Keratinocyte (primary cell): ENCODE measurements at regions not wholly inside any gene's neighbourhood (a gene's known extent, or its start where the extent isn't known, plus 50 kb on each side); places are given as distances from the start of the nearest gene placed in this dataset.

Experiments used
- DNase-seq: peaks from one replicate; pipeline ENCODE4 v3.0.0-alpha.2; 2011; ENCODE audit warnings: low read depth, missing footprints, low spot score
- FAIRE-seq: peaks from 2 replicates; lab custom pipeline; 2011; peaks lifted over from hg19 to GRCh38; lab: Jason Lieb, UNC
- H2AFZ ChIP-seq: 2 replicates; pipeline ENCODE4 v1.6.0; 2012; ENCODE audit warnings: low read length, control low read depth, inconsistent platforms; ENCODE audit not compliant: control insufficient read depth
- H3K27ac ChIP-seq: 2 replicates; pipeline ENCODE4 v1.5.1; 2011; ENCODE audit warnings: low read length; ENCODE audit not compliant: control insufficient read depth, insufficient read depth
- H3K27me3 ChIP-seq: 3 replicates; pipeline ENCODE4 v1.6.0; 2011; ENCODE audit warnings: low read length; ENCODE audit not compliant: control insufficient read depth, insufficient read depth; ENCODE audit errors: extremely low read depth
- H3K36me3 ChIP-seq, 2 experiments: 2 replicates in 1 of 2; 3 replicates in 1 of 2; pipeline ENCODE4 v1.5.1; 2011; ENCODE audit warnings: low read length in 2 of 2, mild to moderate bottlenecking in 1 of 2; ENCODE audit not compliant: control insufficient read depth in 2 of 2, insufficient read depth in 2 of 2; ENCODE audit errors: extremely low read depth in 1 of 2
- H3K4me1 ChIP-seq: 3 replicates; pipeline ENCODE4 v1.5.1; 2011; ENCODE audit warnings: low read length; ENCODE audit not compliant: control insufficient read depth, insufficient read depth; ENCODE audit errors: extremely low read depth
- H3K4me2 ChIP-seq: 3 replicates; pipeline ENCODE4 v1.6.0; 2011; ENCODE audit warnings: low read depth, low read length; ENCODE audit not compliant: control insufficient read depth, insufficient read depth; ENCODE audit errors: extremely low read depth
- H3K4me3 ChIP-seq, 3 experiments: fragments of 200-600 bp in 1 of 3; sonication (generic) in 1 of 3; 2 replicates in 2 of 3; 3 replicates in 1 of 3; pipeline ENCODE4 v1.5.1; 2011 to 2016; ENCODE audit warnings: low read length in 3 of 3, mild to moderate bottlenecking in 3 of 3, control low read depth in 2 of 3, inconsistent platforms in 1 of 3, low read depth in 1 of 3, mixed read lengths in 1 of 3, mixed run types in 1 of 3, moderate library complexity in 1 of 3; ENCODE audit not compliant: control insufficient read depth in 2 of 3, insufficient read depth in 2 of 3; ENCODE audit errors: extremely low read depth in 1 of 3
- H3K79me2 ChIP-seq: 2 replicates; pipeline ENCODE4 v1.6.0; 2012; ENCODE audit warnings: low read length; ENCODE audit not compliant: control insufficient read depth, insufficient read depth
- H3K9ac ChIP-seq: 3 replicates; pipeline ENCODE4 v1.6.0; 2011; ENCODE audit warnings: low read length; ENCODE audit not compliant: control insufficient read depth, insufficient read depth; ENCODE audit errors: extremely low read depth
- H3K9me1 ChIP-seq: 3 replicates; pipeline ENCODE4 v1.6.0; 2011; ENCODE audit warnings: low read length; ENCODE audit not compliant: control insufficient read depth, insufficient read depth; ENCODE audit errors: extremely low read depth
- H3K9me3 ChIP-seq: 2 replicates; pipeline ENCODE4 v1.5.1; 2012; ENCODE audit warnings: low read depth, low read length; ENCODE audit not compliant: control insufficient read depth
- H4K20me1 ChIP-seq: 3 replicates; pipeline ENCODE4 v1.6.0; 2011; ENCODE audit warnings: low read length; ENCODE audit not compliant: control insufficient read depth, insufficient read depth; ENCODE audit errors: extremely low read depth
- EZH2 ChIP-seq: IDR thresholded peaks from one replicate; pipeline ENCODE4 v1.6.1; 2012; ENCODE audit warnings: inconsistent platforms, mild to moderate bottlenecking, low read length, moderate library complexity
- dilution Hi-C: fragments of 300-500 bp; cut with MboI; formaldehyde crosslinking; loops from one replicate; pipeline ENCODE4 v1.7.0; 2020; ENCODE audit warnings: low sequenced_read_pairs; ENCODE audit not compliant: extremely low pct_ligation_motif_present
- TF ChIP-seq, protein P1 (sequence below), 3 experiments: IDR thresholded peaks in 1 of 3; conservative IDR thresholded peaks in 1 of 3; optimal IDR thresholded peaks in 1 of 3; 2 replicates in 2 of 3; 3 replicates in 1 of 3; pipeline versions ENCODE3 to v1.5.1; 2011; ENCODE audit warnings: low read length in 3 of 3, mild to moderate bottlenecking in 3 of 3, moderate library complexity in 2 of 3, control low read depth in 1 of 3, inconsistent platforms in 1 of 3; ENCODE audit not compliant: insufficient read depth in 2 of 3; ENCODE audit errors: extremely low read depth in 1 of 3

DNA sequence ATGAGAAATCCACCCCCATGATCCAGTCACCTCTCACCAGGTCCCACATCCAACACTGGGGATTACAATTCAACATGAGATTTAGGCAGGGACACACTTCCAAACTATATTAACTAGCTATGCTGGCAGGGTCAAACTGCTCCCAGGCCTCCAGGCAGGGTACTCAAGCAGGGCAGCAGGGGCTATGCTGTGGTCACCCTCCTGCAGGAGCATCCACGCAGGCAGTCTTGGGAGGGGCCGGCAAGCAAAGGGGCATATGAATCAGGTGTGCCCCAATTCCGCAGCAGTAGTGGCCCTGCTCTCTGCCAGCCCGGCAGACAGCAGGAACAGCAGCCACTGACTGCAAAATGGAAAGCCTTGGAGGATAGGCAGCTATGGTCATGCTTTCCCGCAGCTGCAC is 74.6 kb upstream of the PRDX4 start:
- dilution Hi-C loops = no loop called here
- no peaks in the 10 kb centered on the region for H3K9me3 ChIP-seq

DNA sequence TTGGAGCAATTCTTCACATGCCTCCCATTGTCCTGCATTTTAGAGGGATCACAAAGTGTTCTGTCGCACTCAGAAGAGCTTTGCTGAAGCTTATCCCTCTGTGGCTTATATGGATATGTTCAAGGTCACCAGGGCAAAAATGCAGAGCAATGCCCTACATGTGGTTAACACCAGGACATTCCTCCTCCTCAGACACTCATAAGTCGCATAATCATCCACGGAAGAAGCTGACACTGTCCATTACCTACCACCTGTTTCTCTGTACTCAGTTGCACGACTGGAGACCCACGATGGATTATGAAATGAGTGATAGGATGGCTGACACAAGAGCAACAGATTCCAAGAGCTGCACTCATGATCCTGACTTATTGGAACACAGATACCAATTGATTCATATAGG is 68.7 kb upstream of the PRDX4 start:
- TF ChIP-seq, protein P1, sequence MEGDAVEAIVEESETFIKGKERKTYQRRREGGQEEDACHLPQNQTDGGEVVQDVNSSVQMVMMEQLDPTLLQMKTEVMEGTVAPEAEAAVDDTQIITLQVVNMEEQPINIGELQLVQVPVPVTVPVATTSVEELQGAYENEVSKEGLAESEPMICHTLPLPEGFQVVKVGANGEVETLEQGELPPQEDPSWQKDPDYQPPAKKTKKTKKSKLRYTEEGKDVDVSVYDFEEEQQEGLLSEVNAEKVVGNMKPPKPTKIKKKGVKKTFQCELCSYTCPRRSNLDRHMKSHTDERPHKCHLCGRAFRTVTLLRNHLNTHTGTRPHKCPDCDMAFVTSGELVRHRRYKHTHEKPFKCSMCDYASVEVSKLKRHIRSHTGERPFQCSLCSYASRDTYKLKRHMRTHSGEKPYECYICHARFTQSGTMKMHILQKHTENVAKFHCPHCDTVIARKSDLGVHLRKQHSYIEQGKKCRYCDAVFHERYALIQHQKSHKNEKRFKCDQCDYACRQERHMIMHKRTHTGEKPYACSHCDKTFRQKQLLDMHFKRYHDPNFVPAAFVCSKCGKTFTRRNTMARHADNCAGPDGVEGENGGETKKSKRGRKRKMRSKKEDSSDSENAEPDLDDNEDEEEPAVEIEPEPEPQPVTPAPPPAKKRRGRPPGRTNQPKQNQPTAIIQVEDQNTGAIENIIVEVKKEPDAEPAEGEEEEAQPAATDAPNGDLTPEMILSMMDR (optimal IDR thresholded peaks at IDR 0.05 in 1 of 3, IDR thresholded peaks at IDR 0.05 in 1 of 3, conservative IDR thresholded peaks at IDR 0.05 in 1 of 3; ENCODE audit: extremely low read depth in 1 of 3, insufficient read depth in 2 of 3, low read length in 3 of 3) = no peak
- no peak for TF ChIP-seq EZH2
- no peak for FAIRE-seq
- DNase-seq = no peak
- Histone ChIP-seq H3K9me3 (no peaks in the 10 kb centered on the region), H3K36me3 (no peaks in the 10 kb centered on the region), H3K27me3 (no peaks in the 10 kb centered on the region), H3K4me1 (no peaks in the 10 kb centered on the region), H3K79me2 (no peaks in the 10 kb centered on the region), H3K4me3 (no peak overlapping the region), H3K9ac (no peak overlapping the region), H3K9me1 (no peaks in the 10 kb centered on the region), H3K27ac (no peak overlapping the region), H2AFZ (no peak overlapping the region), H3K4me2 (no peak overlapping the region), H4K20me1 (no peaks in the 10 kb centered on the region)
- dilution Hi-C loops = no loop called here

More for the DNA sequence above, 74.6 kb upstream of the PRDX4 start:
- Histone ChIP-seq H3K4me1 (no peaks in the 10 kb centered on the region), H3K4me2 (no peak overlapping the region), H3K9me1 (no peaks in the 10 kb centered on the region), H3K9ac (no peak overlapping the region), H3K4me3 (no peak overlapping the region), H3K27me3 (no peaks in the 10 kb centered on the region), H4K20me1 (no peaks in the 10 kb centered on the region), H3K27ac (no peak overlapping the region), H3K36me3 (no peaks in the 10 kb centered on the region), H3K79me2 (no peaks in the 10 kb centered on the region), H2AFZ (no peak overlapping the region)
- no peak for TF ChIP-seq EZH2
- TF ChIP-seq, protein P1 (optimal IDR thresholded peaks at IDR 0.05 in 1 of 3, IDR thresholded peaks at IDR 0.05 in 1 of 3, conservative IDR thresholded peaks at IDR 0.05 in 1 of 3; ENCODE audit: extremely low read depth in 1 of 3, insufficient read depth in 2 of 3, low read length in 3 of 3) = no peak
- no peak for DNase-seq
- no peak for FAIRE-seq
